B cell (primary cell): ENCODE measurements at regions not wholly inside any gene's neighbourhood (a gene's known extent, or its start where the extent isn't known, plus 50 kb on each side); places are given as distances from the start of the nearest gene placed in this dataset.

Experiments used
- ATAC-seq: fragments of 200-7000 bp; cut with Tn5 transposase; one replicate; pipeline ENCODE4 v1.10.0; 2021; ENCODE audit warnings: low read depth, mild to moderate bottlenecking, moderate number of reproducible peaks, moderate library complexity
- CTCF ChIA-PET: fragments of 350-600 bp; sonication (Branson Sonifier 250); formaldehyde crosslinking; loops from one replicate; lab custom pipeline; 2021; ENCODE audit warnings: antibody characterized with exemption, inconsistent platforms; lab: Charles Lee
- POLR2A ChIA-PET: fragments of 350-600 bp; sonication (Branson Sonifier 250); formaldehyde crosslinking; loops from one replicate; lab custom pipeline; 2021; ENCODE audit warnings: antibody characterized with exemption; lab: Charles Lee
- DNase-seq: peaks from one replicate; pipeline ENCODE4 v3.0.0; 2013
- H2AFZ ChIP-seq: 2 replicates; pipeline ENCODE4 v1.6.1; 2012; ENCODE audit warnings: mild to moderate bottlenecking, low read depth, low read length; ENCODE audit not compliant: insufficient read depth, poor library complexity, severe bottlenecking
- H3K27ac ChIP-seq, 2 donors: 1 replicate in 1 of 2; 2 replicates in 1 of 2; pipeline ENCODE4 v1.5.1; 2012 to 2013; ENCODE audit warnings: low read length in 2 of 2, mild to moderate bottlenecking in 2 of 2, moderate library complexity in 1 of 2
- H3K27me3 ChIP-seq, 4 experiments: fragments of 200-600 bp in 1 of 4; sonication (generic) in 1 of 4; replicated peaks in 1 of 4; 1 replicate in 2 of 4; 2 replicates in 2 of 4; pipeline versions ENCODE4 v1.6.1 to v1.7.0; 2013 to 2016; ENCODE audit warnings: low read length in 3 of 4, mild to moderate bottlenecking in 2 of 4, mixed read lengths in 1 of 4, moderate library complexity in 1 of 4; ENCODE audit not compliant: insufficient read depth in 4 of 4, control insufficient read depth in 3 of 4; ENCODE audit errors: control extremely low read depth in 1 of 4
- H3K36me3 ChIP-seq, 2 experiments: replicated peaks in 1 of 2; 1 replicate in 1 of 2; 2 replicates in 1 of 2; pipeline versions ENCODE4 v1.6.1 to v1.7.1; 2013; ENCODE audit warnings: low read length in 1 of 2; ENCODE audit not compliant: insufficient read depth in 2 of 2, control insufficient read depth in 1 of 2; ENCODE audit errors: control extremely low read depth in 1 of 2, extremely low read depth in 1 of 2
- H3K4me1 ChIP-seq, 2 donors: fragments of 200-600 bp in 1 of 2; sonication (generic) in 1 of 2; 1 replicate in 1 of 2; 2 replicates in 1 of 2; pipeline versions ENCODE4 v1.5.1 to v1.6.1; 2013 to 2017; ENCODE audit warnings: low read length in 2 of 2; ENCODE audit not compliant: control insufficient read depth in 2 of 2, insufficient read depth in 2 of 2
- H3K4me2 ChIP-seq: replicated peaks from 2 replicates; pipeline ENCODE3; 2012; ENCODE audit warnings: mild to moderate bottlenecking, low read depth, low read length; ENCODE audit not compliant: poor library complexity, severe bottlenecking
- H3K4me3 ChIP-seq, 5 experiments: fragments of 200-600 bp in 1 of 5; sonication (generic) in 1 of 5; 1 replicate in 3 of 5; 2 replicates in 2 of 5; pipeline versions ENCODE4 v1.5.1 to v1.7.0; 2011 to 2016; ENCODE audit warnings: low read length in 4 of 5, mild to moderate bottlenecking in 4 of 5, low read depth in 2 of 5, control low read depth in 1 of 5, moderate library complexity in 1 of 5; ENCODE audit not compliant: insufficient read depth in 1 of 5; ENCODE audit errors: control extremely low read depth in 1 of 5, extremely low read depth in 1 of 5
- H3K79me2 ChIP-seq: fragments of 200-600 bp; sonication (generic); one replicate; pipeline ENCODE4 v1.6.0; 2016; ENCODE audit warnings: low read length; ENCODE audit not compliant: control insufficient read depth, insufficient read depth
- H3K9ac ChIP-seq: fragments of 200-600 bp; sonication (generic); 2 replicates; pipeline ENCODE4 v1.6.1; 2017; ENCODE audit warnings: mild to moderate bottlenecking, low read length, moderate library complexity
- H3K9me3 ChIP-seq, 3 donors: one replicate each; pipeline versions ENCODE4 v1.6.1 to v1.7.1; 2013; ENCODE audit warnings: low read length in 2 of 3; ENCODE audit not compliant: control insufficient read depth in 2 of 3, insufficient read depth in 1 of 3; ENCODE audit errors: control extremely low read depth in 1 of 3
- H4K20me1 ChIP-seq: 2 replicates; pipeline ENCODE4 v1.6.0; 2012; ENCODE audit warnings: mild to moderate bottlenecking, low read length; ENCODE audit not compliant: insufficient read depth, control insufficient read depth, poor library complexity, severe bottlenecking
- H3K27ac Mint-ChIP-seq: one replicate; pipeline ENCODE4 v1.8.0; 2021; ENCODE audit warnings: mixed read lengths
- H3K27me3 Mint-ChIP-seq: one replicate; pipeline ENCODE4 v1.8.0; 2021; ENCODE audit warnings: mixed read lengths
- H3K4me1 Mint-ChIP-seq: one replicate; pipeline ENCODE4 v1.8.0; 2021; ENCODE audit warnings: mixed read lengths
- H3K4me3 Mint-ChIP-seq: one replicate; pipeline ENCODE4 v1.8.0; 2021; ENCODE audit warnings: mixed read lengths
- H3K9me3 Mint-ChIP-seq: one replicate; pipeline ENCODE4 v1.8.0; 2022; ENCODE audit warnings: mixed read lengths; ENCODE audit not compliant: insufficient read depth
- CTCF ChIP-seq: fragments of 200-600 bp; IDR thresholded peaks from one replicate; pipeline ENCODE4 v1.8.0; 2022; ENCODE audit warnings: antibody characterized with exemption, mild to moderate bottlenecking
- EZH2 ChIP-seq: IDR thresholded peaks from 2 replicates; pipeline ENCODE4 v1.6.1; 2012; ENCODE audit warnings: borderline replicate concordance, low read depth, mild to moderate bottlenecking, moderate library complexity, low read length; ENCODE audit not compliant: insufficient read depth, poor library complexity, severe bottlenecking
- WGBS: methylation state at CpG from one replicate; pipeline ENCODE4 v1.1.5; 2013; ENCODE audit warnings: missing lambda C conversion rate; ENCODE audit not compliant: insufficient coverage; 5-methylcytosine and 5-hydroxymethylcytosine counted together
- intact Hi-C: fragments of 100-400 bp; cut with micrococcal nuclease; formaldehyde crosslinking; loops from one replicate; pipeline ENCODE4 v1.10.0; 2022

- Histone ChIP-seq H3K27ac (no peak overlapping the region), H3K27me3 (peaks cover 0 to 3% (median 0%) of the 10 kb centered on the region in 4 experiments), H4K20me1 (no peaks in the 10 kb centered on the region), H3K4me1 (no peaks in the 10 kb centered on the region), H3K9me3 (no peaks in the 10 kb centered on the region), H2AFZ (no peak overlapping the region), H3K4me3 (no peak overlapping the region), H3K79me2 (no peaks in the 10 kb centered on the region), H3K9ac (no peak overlapping the region), H3K36me3 (no peaks in the 10 kb centered on the region), H3K4me2 (no peak overlapping the region)
- no peaks in the 10 kb centered on the region for H3K4me1 Mint-ChIP-seq
- CTCF ChIA-PET, result interaction anchor here (1.9 kb wide), 1 partner anchor 1061 kb away, joined by 14 read pairs; no protein-coding TSS in a partner anchor
- TF ChIP-seq EZH2 (no peak), CTCF (no peak)
- WGBS, result 96% methylated on average over 2 of the region's 5 CpGs
- peaks cover 4% of the 10 kb centered on the region for H3K27me3 Mint-ChIP-seq
- no peak for DNase-seq
- ATAC-seq, result no peak
- POLR2A ChIA-PET, result no interaction called here
- H3K4me3 Mint-ChIP-seq, result no peak overlapping the region
- intact Hi-C loops, result no loop called here
- H3K27ac Mint-ChIP-seq, result no peak overlapping the region
- H3K9me3 Mint-ChIP-seq, result no peaks in the 10 kb centered on the region
These were observed 642.7 kb downstream of the TAF11L14 start for GRCh38 chr5:18276939-18277338.

- Histone ChIP-seq H4K20me1 (no peaks in the 10 kb centered on the region), H3K9me3 (peaks cover 0 to 3% (median 0%) of the 10 kb centered on the region in 3 donors), H3K27me3 (no peaks in the 10 kb centered on the region), H3K4me1 (no peaks in the 10 kb centered on the region), H2AFZ (no peak overlapping the region), H3K27ac (no peak overlapping the region), H3K4me3 (no peak overlapping the region), H3K79me2 (no peaks in the 10 kb centered on the region), H3K36me3 (no peaks in the 10 kb centered on the region), H3K4me2 (no peak overlapping the region), H3K9ac (no peak overlapping the region)
- H3K4me1 Mint-ChIP-seq, result no peaks in the 10 kb centered on the region
- no CpG with 5 or more reads among the region's 4 CpGs for WGBS
- intact Hi-C loops, result no loop called here
- DNase-seq (peak; percentile 25), ATAC-seq (no peak)
- H3K9me3 Mint-ChIP-seq, result no peaks in the 10 kb centered on the region
- H3K4me3 Mint-ChIP-seq, result no peak overlapping the region
- CTCF ChIA-PET, result interaction anchor here (0.7 to 3.6 kb wide), 7 partner anchors 9 to 1066 kb away, joined by 3 to 59 read pairs (median 3); partner anchors contain the start of gene BASP1
- H3K27me3 Mint-ChIP-seq, result peaks cover 4% of the 10 kb centered on the region
- no peak overlapping the region for H3K27ac Mint-ChIP-seq
- peak; percentile 48 for TF ChIP-seq CTCF
- no peak for TF ChIP-seq EZH2
- POLR2A ChIA-PET, result interaction anchor here (1.2 kb wide), 1 partner anchor 1065 kb away, joined by 8 read pairs; the partner anchor contains the start of gene BASP1
These were observed 647.8 kb downstream of the TAF11L14 start for GRCh38 chr5:18281947-18282581.
